ENCODE measurements at regions not wholly inside any gene's neighbourhood (a gene's known extent, or its start where the extent isn't known, plus 50 kb on each side); places are given as distances from the start of the nearest gene placed in this dataset.
A peak's percentile ranks its signal among the peaks of the same experiment; 100 is the strongest.

GRCh38 chr18:45350404-45351156 is 264.7 kb upstream of the SLC14A2 start:
- no peak for DNase-seq

GRCh38 chr18:45352874-45353273 is 262.4 kb upstream of the SLC14A2 start:
- no peak for DNase-seq

GRCh38 chr18:45353530-45353929 is 261.7 kb upstream of the SLC14A2 start:
- DNase-seq = no peak

GRCh38 chr18:45355944-45356520 is 259.2 kb upstream of the SLC14A2 start:
- no peak for DNase-seq

GRCh38 chr18:45357686-45358470 is 257.4 kb upstream of the SLC14A2 start:
- no peak for DNase-seq

GRCh38 chr18:45359275-45360009 is 255.8 kb upstream of the SLC14A2 start:
- DNase-seq = no peak

- DNase-seq = no peak
Measured at GRCh38 chr18:45361125-45361851, 254.0 kb upstream of the SLC14A2 start.

- DNase-seq = no peak
Measured at GRCh38 chr18:45363196-45363595, 252.1 kb upstream of the SLC14A2 start.

- DNase-seq = no peak
Measured at GRCh38 chr18:45365835-45366234, 249.4 kb upstream of the SLC14A2 start.

GRCh38 chr18:45370255-45371010 is 244.8 kb upstream of the SLC14A2 start:
- no peak for DNase-seq

- DNase-seq = no peak
Measured at GRCh38 chr18:45373286-45373880, 241.9 kb upstream of the SLC14A2 start.

GRCh38 chr18:45374236-45374635 is 241.0 kb upstream of the SLC14A2 start:
- DNase-seq = no peak

GRCh38 chr18:45374878-45375630 is 240.2 kb upstream of the SLC14A2 start:
- no peak for DNase-seq

GRCh38 chr18:45376193-45376592 is 239.1 kb upstream of the SLC14A2 start:
- no peak for DNase-seq

GRCh38 chr18:45378308-45378707 is 237.0 kb upstream of the SLC14A2 start:
- no peak for DNase-seq

- DNase-seq = no peak
Measured at GRCh38 chr18:45378933-45379332, 236.3 kb upstream of the SLC14A2 start.

GRCh38 chr18:45379903-45380302 is 235.4 kb upstream of the SLC14A2 start:
- no peak for DNase-seq

- no peak for DNase-seq
Measured at GRCh38 chr18:45381282-45381681, 234.0 kb upstream of the SLC14A2 start.

GRCh38 chr18:45383228-45383627 is 232.0 kb upstream of the SLC14A2 start:
- no peak for DNase-seq

- DNase-seq = peak; percentile 64
Measured at GRCh38 chr18:45384137-45384961, 230.9 kb upstream of the SLC14A2 start.
